Type B pancreatic cell (in vitro differentiated cells): ENCODE measurements at regions not wholly inside any gene's neighbourhood (a gene's known extent, or its start where the extent isn't known, plus 50 kb on each side); places are given as distances from the start of the nearest gene placed in this dataset.

ENCODE experiments used
- DNase-seq: peaks from one replicate; pipeline ENCODE4 v3.0.0; 2021; ENCODE audit warnings: mixed read lengths; ENCODE audit not compliant: unreplicated experiment; ENCODE audit errors: extremely low spot score
- H3K27ac Mint-ChIP-seq: 2 replicates; pipeline ENCODE4 v1.8.0; 2021; ENCODE audit warnings: mild to moderate bottlenecking, mixed read lengths
- H3K27me3 Mint-ChIP-seq: 2 replicates; pipeline ENCODE4 v1.8.0; 2021; ENCODE audit warnings: mixed read lengths
- H3K36me3 Mint-ChIP-seq: 2 replicates; pipeline ENCODE4 v1.8.0; 2021; ENCODE audit warnings: mixed read lengths
- H3K4me1 Mint-ChIP-seq: one replicate; pipeline ENCODE4 v1.8.0; 2021; ENCODE audit warnings: mixed read lengths; ENCODE audit not compliant: unreplicated experiment
- H3K4me3 Mint-ChIP-seq: 2 replicates; pipeline ENCODE4 v1.8.0; 2021; ENCODE audit warnings: mild to moderate bottlenecking, mixed read lengths
- H3K9me3 Mint-ChIP-seq: 2 replicates; pipeline ENCODE4 v1.8.0; 2021; ENCODE audit warnings: mixed read lengths
- TF ChIP-seq, protein P1 (sequence below): fragments of 200-600 bp; sonication (generic); conservative IDR thresholded peaks from 2 replicates; pipeline ENCODE4 v1.5.0; 2021; ENCODE audit warnings: antibody characterized with exemption, mild to moderate bottlenecking

DNA sequence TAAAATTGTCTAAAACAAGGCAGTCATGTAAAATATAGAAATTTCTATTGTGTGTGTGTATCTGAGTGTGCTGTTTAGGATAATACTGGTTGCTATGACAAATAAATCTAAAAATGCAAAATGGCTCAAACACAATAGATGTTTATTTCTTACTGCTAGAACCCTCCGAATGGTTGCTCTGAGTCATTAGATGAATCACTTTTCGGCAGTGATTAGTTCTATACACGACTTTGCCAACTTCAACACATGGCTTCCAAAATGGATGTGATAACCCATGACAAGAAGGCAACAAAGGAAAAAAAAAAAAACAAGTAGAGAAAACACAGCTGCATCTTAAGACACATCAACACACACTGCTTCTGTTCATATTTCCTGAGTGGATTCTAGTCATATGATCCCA lies 729.2 kb downstream of the AACS start:
- no peak overlapping the region for H3K27ac Mint-ChIP-seq
- H3K4me3 Mint-ChIP-seq, result no peak overlapping the region
- H3K36me3 Mint-ChIP-seq, result no peaks in the 10 kb centered on the region
- TF ChIP-seq, protein P1, sequence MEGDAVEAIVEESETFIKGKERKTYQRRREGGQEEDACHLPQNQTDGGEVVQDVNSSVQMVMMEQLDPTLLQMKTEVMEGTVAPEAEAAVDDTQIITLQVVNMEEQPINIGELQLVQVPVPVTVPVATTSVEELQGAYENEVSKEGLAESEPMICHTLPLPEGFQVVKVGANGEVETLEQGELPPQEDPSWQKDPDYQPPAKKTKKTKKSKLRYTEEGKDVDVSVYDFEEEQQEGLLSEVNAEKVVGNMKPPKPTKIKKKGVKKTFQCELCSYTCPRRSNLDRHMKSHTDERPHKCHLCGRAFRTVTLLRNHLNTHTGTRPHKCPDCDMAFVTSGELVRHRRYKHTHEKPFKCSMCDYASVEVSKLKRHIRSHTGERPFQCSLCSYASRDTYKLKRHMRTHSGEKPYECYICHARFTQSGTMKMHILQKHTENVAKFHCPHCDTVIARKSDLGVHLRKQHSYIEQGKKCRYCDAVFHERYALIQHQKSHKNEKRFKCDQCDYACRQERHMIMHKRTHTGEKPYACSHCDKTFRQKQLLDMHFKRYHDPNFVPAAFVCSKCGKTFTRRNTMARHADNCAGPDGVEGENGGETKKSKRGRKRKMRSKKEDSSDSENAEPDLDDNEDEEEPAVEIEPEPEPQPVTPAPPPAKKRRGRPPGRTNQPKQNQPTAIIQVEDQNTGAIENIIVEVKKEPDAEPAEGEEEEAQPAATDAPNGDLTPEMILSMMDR, result no peak
- H3K4me1 Mint-ChIP-seq, result no peaks in the 10 kb centered on the region
- H3K9me3 Mint-ChIP-seq, result peaks cover 7% of the 10 kb centered on the region
- no peak for DNase-seq
- H3K27me3 Mint-ChIP-seq, result no peaks in the 10 kb centered on the region

DNA sequence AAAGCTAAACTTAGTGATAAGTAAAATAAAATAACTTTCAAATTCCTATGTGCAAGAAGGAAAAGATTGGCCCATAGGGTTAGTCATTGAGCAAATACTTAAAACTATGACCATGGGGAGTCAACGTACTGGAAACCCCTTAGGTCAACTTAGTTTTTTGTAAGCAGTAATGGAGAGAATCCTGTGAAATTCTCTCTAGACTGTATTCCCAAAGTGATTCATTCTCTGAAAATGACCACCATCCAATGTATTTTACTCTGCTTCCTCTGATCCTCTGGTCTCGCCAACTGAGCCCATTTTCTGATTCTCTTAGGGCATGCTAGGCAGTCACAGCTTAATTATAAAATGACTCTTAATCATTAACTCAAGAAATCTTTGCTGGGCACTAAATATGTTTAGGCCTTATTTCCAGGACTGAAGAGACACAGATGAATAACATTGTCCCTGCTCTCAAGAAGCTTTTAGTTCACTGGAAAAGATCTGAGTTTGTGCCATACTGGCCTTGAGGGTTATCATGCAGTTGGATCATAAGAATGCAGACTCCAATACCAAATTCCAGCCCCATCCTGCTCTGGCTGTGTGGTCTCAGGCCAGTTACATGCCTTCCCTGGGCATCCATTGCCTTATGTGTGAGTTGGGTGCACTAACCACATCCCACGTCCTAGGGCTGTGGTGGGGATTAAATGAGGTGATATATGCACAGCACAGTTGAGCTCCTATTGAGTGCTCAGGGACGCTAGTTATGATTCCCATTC lies 732.4 kb downstream of the AACS start:
- Mint-ChIP-seq H3K36me3 (no peaks in the 10 kb centered on the region), H3K4me3 (no peak overlapping the region), H3K27ac (no peak overlapping the region), H3K27me3 (no peaks in the 10 kb centered on the region), H3K4me1 (no peaks in the 10 kb centered on the region), H3K9me3 (peaks cover 1% of the 10 kb centered on the region)
- TF ChIP-seq, protein P1, result no peak
- no peak for DNase-seq

DNA sequence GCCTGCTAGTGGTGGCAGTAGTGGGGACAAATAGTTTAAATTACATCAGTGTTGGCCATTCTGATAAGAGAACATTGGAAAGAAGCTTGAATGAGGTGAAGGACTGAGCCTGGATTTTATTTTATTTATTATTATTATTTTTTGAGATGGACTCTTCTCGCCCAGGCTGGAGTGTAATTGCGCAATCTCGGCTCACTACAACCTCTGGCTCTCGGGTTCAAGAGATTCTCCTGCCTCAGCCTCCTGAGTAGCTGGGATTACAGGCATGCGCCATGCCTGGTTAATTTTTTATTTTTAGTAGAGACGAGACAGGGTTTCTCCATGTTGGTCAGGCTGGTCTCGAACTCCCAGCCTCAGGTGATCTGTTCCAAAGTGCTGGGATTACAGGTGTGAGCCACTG lies 739.4 kb downstream of the AACS start:
- TF ChIP-seq, protein P1, result no peak
- no peak overlapping the region for H3K27ac Mint-ChIP-seq
- H3K9me3 Mint-ChIP-seq, result peaks cover 4% of the 10 kb centered on the region
- H3K36me3 Mint-ChIP-seq, result no peaks in the 10 kb centered on the region
- no peak for DNase-seq
- no peaks in the 10 kb centered on the region for H3K27me3 Mint-ChIP-seq
- no peaks in the 10 kb centered on the region for H3K4me1 Mint-ChIP-seq
- H3K4me3 Mint-ChIP-seq, result no peak overlapping the region

DNA sequence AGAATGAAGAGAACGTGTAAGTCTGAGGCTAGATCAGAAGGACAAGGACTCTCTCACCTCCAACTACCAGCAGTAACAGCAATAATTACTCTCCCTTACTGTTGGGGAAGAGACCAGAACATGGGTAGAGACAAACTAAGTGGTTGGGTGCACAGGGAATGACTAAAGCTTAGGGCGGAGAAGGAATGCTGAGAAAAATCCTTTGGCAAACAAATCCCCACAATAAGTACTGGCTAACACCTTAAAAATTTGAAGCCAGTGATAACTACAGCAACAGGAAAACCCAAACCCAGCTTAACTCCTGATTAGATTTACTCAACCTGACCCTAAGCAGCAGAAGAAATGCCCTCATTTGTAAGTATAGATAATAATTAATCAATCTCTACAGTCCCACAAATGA lies 759.0 kb downstream of the AACS start:
- no peak for DNase-seq
- H3K4me1 Mint-ChIP-seq, result no peaks in the 10 kb centered on the region
- H3K9me3 Mint-ChIP-seq, result no peaks in the 10 kb centered on the region
- H3K27me3 Mint-ChIP-seq, result no peaks in the 10 kb centered on the region
- H3K27ac Mint-ChIP-seq, result no peak overlapping the region
- no peak overlapping the region for H3K4me3 Mint-ChIP-seq
- TF ChIP-seq, protein P1, result no peak
- no peaks in the 10 kb centered on the region for H3K36me3 Mint-ChIP-seq

DNA sequence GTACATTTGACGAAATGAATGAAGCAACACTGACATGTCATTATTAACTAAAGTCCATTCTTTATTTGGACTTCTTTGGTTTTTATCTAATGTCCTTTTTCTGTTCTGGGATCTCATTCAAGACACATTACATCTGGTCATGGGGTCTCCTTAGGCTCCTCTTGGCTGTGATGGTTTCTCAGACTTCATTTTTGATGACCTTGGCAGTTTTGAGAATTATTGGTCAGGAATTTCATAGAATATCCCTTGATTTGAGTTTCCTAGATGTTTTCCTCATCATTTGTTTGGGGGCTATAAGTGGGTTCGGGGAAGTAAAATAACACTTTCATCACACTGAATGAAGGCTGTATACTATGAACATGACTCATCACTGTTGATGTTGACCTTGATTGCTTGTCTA lies 770.6 kb downstream of the AACS start:
- peaks cover 3% of the 10 kb centered on the region for H3K27me3 Mint-ChIP-seq
- TF ChIP-seq, protein P1, result no peak
- no peak overlapping the region for H3K27ac Mint-ChIP-seq
- H3K4me1 Mint-ChIP-seq, result no peaks in the 10 kb centered on the region
- no peaks in the 10 kb centered on the region for H3K9me3 Mint-ChIP-seq
- no peak for DNase-seq
- H3K4me3 Mint-ChIP-seq, result no peak overlapping the region
- H3K36me3 Mint-ChIP-seq, result no peaks in the 10 kb centered on the region

DNA sequence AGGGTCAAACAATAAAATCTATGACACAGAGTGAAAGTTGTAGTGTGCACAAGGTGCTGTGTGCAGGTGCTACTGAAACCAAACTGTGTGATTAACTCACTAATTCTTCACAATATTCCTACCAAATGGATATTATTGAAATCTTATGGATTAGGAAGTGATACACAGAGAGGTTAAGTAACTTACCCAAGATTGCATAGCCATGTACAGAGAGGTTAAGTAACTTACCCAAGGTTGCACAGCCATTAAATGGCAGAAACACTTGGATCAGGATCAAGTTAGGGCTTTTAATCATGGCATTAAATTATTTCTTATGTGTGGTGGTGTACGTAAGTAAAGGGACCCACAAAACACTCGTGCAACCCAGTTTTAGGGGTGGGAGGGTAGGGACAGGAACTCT lies 771.4 kb downstream of the AACS start:
- H3K4me1 Mint-ChIP-seq, result no peaks in the 10 kb centered on the region
- no peak overlapping the region for H3K27ac Mint-ChIP-seq
- no peaks in the 10 kb centered on the region for H3K36me3 Mint-ChIP-seq
- no peak for DNase-seq
- no peaks in the 10 kb centered on the region for H3K9me3 Mint-ChIP-seq
- TF ChIP-seq, protein P1, result no peak
- H3K27me3 Mint-ChIP-seq, result peaks cover 3% of the 10 kb centered on the region
- no peak overlapping the region for H3K4me3 Mint-ChIP-seq
